WTC11 (cell line): ENCODE measurements at regions not wholly inside any gene's neighbourhood (a gene's known extent, or its start where the extent isn't known, plus 50 kb on each side); places are given as distances from the start of the nearest gene placed in this dataset.

Source experiments
- CTCF ChIP-seq: fragments of 200-600 bp; IDR thresholded peaks from 2 replicates; pipeline ENCODE4 v1.8.0; 2022; ENCODE audit warnings: antibody characterized with exemption
- NR2C2 ChIP-seq: sonication (generic); formaldehyde crosslinking; IDR thresholded peaks from 2 replicates; pipeline ENCODE4 v1.8.0; 2022; ENCODE audit warnings: mild to moderate bottlenecking, missing genetic modification reagents
- RELA ChIP-seq: sonication (generic); formaldehyde crosslinking; IDR thresholded peaks from 2 replicates; pipeline ENCODE4 v1.8.1; 2022; ENCODE audit warnings: missing genetic modification reagents, mild to moderate bottlenecking, borderline replicate concordance
- ZBTB21 ChIP-seq: sonication (generic); formaldehyde crosslinking; IDR thresholded peaks from 2 replicates; pipeline ENCODE4 v1.8.1; 2023; ENCODE audit warnings: mild to moderate bottlenecking, missing genetic modification reagents, borderline replicate concordance
- ZNF317 ChIP-seq: sonication (generic); formaldehyde crosslinking; IDR thresholded peaks from 2 replicates; pipeline ENCODE4 v1.8.1; 2023; ENCODE audit warnings: low read depth, mild to moderate bottlenecking, moderate library complexity, missing genetic modification reagents, borderline replicate concordance
- ZNF512 ChIP-seq: sonication (generic); formaldehyde crosslinking; IDR thresholded peaks from 2 replicates; pipeline ENCODE4 v1.8.1; 2022; ENCODE audit warnings: missing genetic modification reagents, borderline replicate concordance
- TF ChIP-seq, protein P1 (sequence below): fragments of 250-450 bp; sonication (Bioruptor Pico); IDR thresholded peaks from 2 replicates; pipeline ENCODE4 v1.9.0; 2021; ENCODE audit warnings: mild to moderate bottlenecking
- TF ChIP-seq, protein P2 (sequence below): sonication (generic); formaldehyde crosslinking; IDR thresholded peaks from 2 replicates; pipeline ENCODE4 v1.8.0; 2022; ENCODE audit warnings: mild to moderate bottlenecking, missing genetic modification reagents

- no peak for TF ChIP-seq ZNF317
- no peak for TF ChIP-seq RELA (CRISPR knock-in tag)
- TF ChIP-seq, protein P1, sequence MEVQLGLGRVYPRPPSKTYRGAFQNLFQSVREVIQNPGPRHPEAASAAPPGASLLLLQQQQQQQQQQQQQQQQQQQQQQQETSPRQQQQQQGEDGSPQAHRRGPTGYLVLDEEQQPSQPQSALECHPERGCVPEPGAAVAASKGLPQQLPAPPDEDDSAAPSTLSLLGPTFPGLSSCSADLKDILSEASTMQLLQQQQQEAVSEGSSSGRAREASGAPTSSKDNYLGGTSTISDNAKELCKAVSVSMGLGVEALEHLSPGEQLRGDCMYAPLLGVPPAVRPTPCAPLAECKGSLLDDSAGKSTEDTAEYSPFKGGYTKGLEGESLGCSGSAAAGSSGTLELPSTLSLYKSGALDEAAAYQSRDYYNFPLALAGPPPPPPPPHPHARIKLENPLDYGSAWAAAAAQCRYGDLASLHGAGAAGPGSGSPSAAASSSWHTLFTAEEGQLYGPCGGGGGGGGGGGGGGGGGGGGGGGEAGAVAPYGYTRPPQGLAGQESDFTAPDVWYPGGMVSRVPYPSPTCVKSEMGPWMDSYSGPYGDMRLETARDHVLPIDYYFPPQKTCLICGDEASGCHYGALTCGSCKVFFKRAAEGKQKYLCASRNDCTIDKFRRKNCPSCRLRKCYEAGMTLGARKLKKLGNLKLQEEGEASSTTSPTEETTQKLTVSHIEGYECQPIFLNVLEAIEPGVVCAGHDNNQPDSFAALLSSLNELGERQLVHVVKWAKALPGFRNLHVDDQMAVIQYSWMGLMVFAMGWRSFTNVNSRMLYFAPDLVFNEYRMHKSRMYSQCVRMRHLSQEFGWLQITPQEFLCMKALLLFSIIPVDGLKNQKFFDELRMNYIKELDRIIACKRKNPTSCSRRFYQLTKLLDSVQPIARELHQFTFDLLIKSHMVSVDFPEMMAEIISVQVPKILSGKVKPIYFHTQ (CRISPR knock-in tag): no peak
- no peak for TF ChIP-seq CTCF
- TF ChIP-seq ZBTB21 (CRISPR knock-in tag): no peak
- TF ChIP-seq, protein P2, sequence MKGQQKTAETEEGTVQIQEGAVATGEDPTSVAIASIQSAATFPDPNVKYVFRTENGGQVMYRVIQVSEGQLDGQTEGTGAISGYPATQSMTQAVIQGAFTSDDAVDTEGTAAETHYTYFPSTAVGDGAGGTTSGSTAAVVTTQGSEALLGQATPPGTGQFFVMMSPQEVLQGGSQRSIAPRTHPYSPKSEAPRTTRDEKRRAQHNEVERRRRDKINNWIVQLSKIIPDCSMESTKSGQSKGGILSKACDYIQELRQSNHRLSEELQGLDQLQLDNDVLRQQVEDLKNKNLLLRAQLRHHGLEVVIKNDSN (CRISPR knock-in tag): no peak
- TF ChIP-seq ZNF512 (CRISPR knock-in tag): no peak
- no peak for TF ChIP-seq NR2C2 (CRISPR knock-in tag)
These were observed 138.2 kb downstream of the NSG2 start for GRCh38 chr5:174183701-174184100.
